Spleen (tissue), 11 donors: ENCODE measurements at regions not wholly inside any gene's neighbourhood (a gene's known extent, or its start where the extent isn't known, plus 50 kb on each side); places are given as distances from the start of the nearest gene placed in this dataset.

Experiments used
- DNase-seq: peaks from one replicate; pipeline ENCODE4 v3.0.0-alpha.2; 2020
- H3K27ac ChIP-seq, 8 donors: fragments of 200-600 bp; sonication (generic) in 7 of 8; 1 replicate in 4 of 8; 2 replicates in 4 of 8; pipeline versions ENCODE4 v1.5.0 to v1.8.0; 2016 to 2021; ENCODE audit warnings: inconsistent platforms in 4 of 8, mild to moderate bottlenecking in 4 of 8, moderate library complexity in 1 of 8
- H3K27me3 ChIP-seq, 7 donors: fragments of 200-600 bp; sonication (generic) in 6 of 7; replicated peaks in 1 of 7; 1 replicate in 4 of 7; 2 replicates in 3 of 7; pipeline versions ENCODE4 v1.5.0 to v1.8.0; 2016 to 2021; ENCODE audit warnings: inconsistent platforms in 3 of 7, mild to moderate bottlenecking in 1 of 7
- H3K36me3 ChIP-seq, 6 donors: fragments of 200-600 bp; sonication (generic) in 5 of 6; 1 replicate in 4 of 6; 2 replicates in 2 of 6; pipeline versions ENCODE4 v1.5.0 to v1.8.0; 2016 to 2021; ENCODE audit warnings: inconsistent platforms in 2 of 6
- H3K4me1 ChIP-seq, 6 donors: fragments of 200-600 bp; sonication (generic) in 5 of 6; 1 replicate in 3 of 6; 2 replicates in 3 of 6; pipeline versions ENCODE4 v1.5.0 to v1.8.0; 2016 to 2021; ENCODE audit warnings: inconsistent platforms in 3 of 6
- H3K4me3 ChIP-seq, 8 donors: fragments of 200-600 bp; sonication (generic) in 7 of 8; 1 replicate in 4 of 8; 2 replicates in 4 of 8; pipeline versions ENCODE4 v1.5.0 to v1.8.0; 2016 to 2021; ENCODE audit warnings: inconsistent platforms in 4 of 8, mild to moderate bottlenecking in 4 of 8, moderate library complexity in 2 of 8
- H3K9me3 ChIP-seq, 8 donors: fragments of 200-600 bp; sonication (generic) in 7 of 8; 1 replicate in 4 of 8; 2 replicates in 4 of 8; pipeline versions ENCODE4 v1.5.0 to v1.8.0; 2016 to 2021; ENCODE audit warnings: inconsistent platforms in 4 of 8
- CTCF ChIP-seq, 11 experiments: fragments of 200-600 bp in 7 of 11; fragments of 450-650 bp in 4 of 11; sonication (generic) in 4 of 11; IDR thresholded peaks in 8 of 11; conservative IDR thresholded peaks in 3 of 11; 1 replicate in 7 of 11; 2 replicates in 4 of 11; pipeline versions ENCODE4 v1.4.0 to v1.8.0; 2016 to 2021; ENCODE audit warnings: antibody characterized with exemption in 11 of 11, inconsistent platforms in 4 of 11, mild to moderate bottlenecking in 1 of 11
- POLR2A ChIP-seq, 3 donors: fragments of 450-650 bp; IDR thresholded peaks; one replicate each; pipeline ENCODE4 v1.5.1; 2017; ENCODE audit warnings: antibody characterized with exemption in 3 of 3, mild to moderate bottlenecking in 1 of 3
- POLR2AphosphoS5 ChIP-seq, 3 donors: sonication (generic); formaldehyde crosslinking; IDR thresholded peaks; one replicate each; pipeline ENCODE4 v1.5.1; 2017; ENCODE audit warnings: antibody characterized with exemption in 3 of 3
- WGBS, 5 donors: extraction: QIAGEN DNeasy Blood & Tissue Kit in 3 of 5; methylation state at CpG; one replicate each; pipeline versions ENCODE4 v1.1.5 to v1.1.7; 2013 to 2018; 5-methylcytosine and 5-hydroxymethylcytosine counted together
- intact Hi-C: fragments of 100-400 bp; cut with DNase I; formaldehyde crosslinking; loops from one replicate; pipeline ENCODE4 v1.15.0; 2023; ENCODE audit warnings: low total_unique reads
- donor health status: healthy with polysubstance abuse.
- donor health status: DM: no; HTN: no; CAD: no; lungs with moderate emphysema.
- donor health status: DM: no; HTN: no; CAD: no.
- donor health status: Bipolar disorder and iron deficiency.
- donor health status: healthy.
- donor health status: DM: no; HTN: no; CAD: no.
- donor health status: DM: yes; HTN: yes; CAD: no.

GRCh38 chr14:65351493-65352194 lies 60.9 kb upstream of the FUT8 start:
- 63 to 81% (median 76%) methylated on average over 6 of the region's 6 CpGs for WGBS, 5 donors
- peaks cover 4 to 29% (median 9%) of the 10 kb centered on the region in 6 donors for H3K4me1 ChIP-seq
- no peaks in the 10 kb centered on the region for H3K36me3 ChIP-seq
- TF ChIP-seq POLR2A (IDR thresholded peaks at IDR 0.05), result no peak
- no peak for TF ChIP-seq CTCF (IDR thresholded peaks at IDR 0.05 in 8 of 11, conservative IDR thresholded peaks at IDR 0.05 in 3 of 11)
- no peak for TF ChIP-seq POLR2AphosphoS5 (IDR thresholded peaks at IDR 0.05)
- no peaks in the 10 kb centered on the region for H3K27me3 ChIP-seq
- H3K4me3 ChIP-seq, result no peak overlapping the region
- peak overlapping the region in 7 of 8 donors; percentile 28 to 77 (median 68) for H3K27ac ChIP-seq
- DNase-seq, result no peak
- intact Hi-C loops, result no loop called here
- no peaks in the 10 kb centered on the region for H3K9me3 ChIP-seq

- WGBS, 5 donors, result 71 to 83% (median 76%) methylated on average over 2 of the region's 2 CpGs
Measured at GRCh38 chr14:65352964-65353530, 59.5 kb upstream of the FUT8 start.

GRCh38 chr14:65354131-65354530 lies 58.4 kb upstream of the FUT8 start:
- 74 to 92% (median 83%) methylated on average over 3 of the region's 3 CpGs for WGBS, 5 donors
- peaks cover 0 to 27% (median 6%) of the 10 kb centered on the region in 6 donors for H3K4me1 ChIP-seq
- no peaks in the 10 kb centered on the region for H3K27me3 ChIP-seq
- no peak for DNase-seq
- intact Hi-C loops, result no loop called here
- TF ChIP-seq CTCF (IDR thresholded peaks at IDR 0.05 in 8 of 11, conservative IDR thresholded peaks at IDR 0.05 in 3 of 11) (no peak), POLR2AphosphoS5 (IDR thresholded peaks at IDR 0.05) (no peak), POLR2A (IDR thresholded peaks at IDR 0.05) (no peak)
- no peaks in the 10 kb centered on the region for H3K36me3 ChIP-seq
- no peak overlapping the region for H3K4me3 ChIP-seq
- H3K27ac ChIP-seq, result peak overlapping the region in 5 of 8 donors; percentile 2 to 77 (median 72)
- H3K9me3 ChIP-seq, result no peaks in the 10 kb centered on the region

More at GRCh38 chr14:65352964-65353530, 59.5 kb upstream of the FUT8 start:
- intact Hi-C loops, result no loop called here
- Histone ChIP-seq H3K36me3 (no peaks in the 10 kb centered on the region), H3K9me3 (no peaks in the 10 kb centered on the region), H3K4me1 (peaks cover 0 to 27% (median 6%) of the 10 kb centered on the region in 6 donors), H3K27ac (peak overlapping the region in 5 of 8 donors; percentile 35 to 77 (median 72)), H3K4me3 (no peak overlapping the region), H3K27me3 (no peaks in the 10 kb centered on the region)
- no peak for DNase-seq
- TF ChIP-seq CTCF (IDR thresholded peaks at IDR 0.05 in 8 of 11, conservative IDR thresholded peaks at IDR 0.05 in 3 of 11), result peak in 1 of 11 experiments; percentile 7
- TF ChIP-seq POLR2A (IDR thresholded peaks at IDR 0.05), result no peak
- no peak for TF ChIP-seq POLR2AphosphoS5 (IDR thresholded peaks at IDR 0.05)

GRCh38 chr14:65354715-65355114 lies 57.8 kb upstream of the FUT8 start:
- Histone ChIP-seq H3K27me3 (no peaks in the 10 kb centered on the region), H3K4me3 (no peak overlapping the region), H3K36me3 (no peaks in the 10 kb centered on the region), H3K9me3 (no peaks in the 10 kb centered on the region), H3K4me1 (peaks cover 0 to 27% (median 6%) of the 10 kb centered on the region in 6 donors), H3K27ac (peak overlapping the region in 3 of 8 donors; percentile 72 to 77 (median 72))
- DNase-seq, result no peak
- intact Hi-C loops, result no loop called here
- 82 to 88% (median 87%) methylated on average over 4 of the region's 4 CpGs for WGBS, 5 donors
- TF ChIP-seq POLR2AphosphoS5 (IDR thresholded peaks at IDR 0.05), result no peak
- no peak for TF ChIP-seq POLR2A (IDR thresholded peaks at IDR 0.05)
- TF ChIP-seq CTCF (IDR thresholded peaks at IDR 0.05 in 8 of 11, conservative IDR thresholded peaks at IDR 0.05 in 3 of 11), result no peak
